ENCODE measurements at regions not wholly inside any gene's neighbourhood (a gene's known extent, or its start where the extent isn't known, plus 50 kb on each side); places are given as distances from the start of the nearest gene placed in this dataset.

- TF ChIP-seq ZFX (IDR thresholded peaks at IDR 0.05; ENCODE audit: borderline replicate concordance) (no peak), CTCF (IDR thresholded peaks at IDR 0.05) (no peak)
- no peak overlapping the region for H3K27ac ChIP-seq
These were observed 750.2 kb downstream of the IRX1 start for GRCh38 chr5:4345850-4346249.

- TF ChIP-seq ZFX (IDR thresholded peaks at IDR 0.05; ENCODE audit: borderline replicate concordance) (no peak), CTCF (IDR thresholded peaks at IDR 0.05) (no peak)
- no peak overlapping the region for H3K27ac ChIP-seq
These were observed 752.8 kb downstream of the IRX1 start for GRCh38 chr5:4348423-4348822.

- H3K27ac ChIP-seq: no peak overlapping the region
- no peak for TF ChIP-seq ZFX (IDR thresholded peaks at IDR 0.05; ENCODE audit: borderline replicate concordance)
These were observed 753.3 kb downstream of the IRX1 start for GRCh38 chr5:4348919-4349318.

- no peak for TF ChIP-seq CTCF (IDR thresholded peaks at IDR 0.05)
- TF ChIP-seq ZFX (IDR thresholded peaks at IDR 0.05; ENCODE audit: borderline replicate concordance): no peak
- no peak overlapping the region for H3K27ac ChIP-seq
These were observed 760.6 kb downstream of the IRX1 start for GRCh38 chr5:4356201-4356600.

GRCh38 chr5:4359847-4360246, 764.2 kb downstream of the IRX1 start:
- no peak for TF ChIP-seq ZFX (IDR thresholded peaks at IDR 0.05; ENCODE audit: borderline replicate concordance)
- TF ChIP-seq CTCF (IDR thresholded peaks at IDR 0.05): no peak
- no peak overlapping the region for H3K27ac ChIP-seq

GRCh38 chr5:4361753-4362152, 766.1 kb downstream of the IRX1 start:
- no peak for TF ChIP-seq CTCF (IDR thresholded peaks at IDR 0.05)
- no peak for TF ChIP-seq ZFX (IDR thresholded peaks at IDR 0.05; ENCODE audit: borderline replicate concordance)
- H3K27ac ChIP-seq: no peak overlapping the region

GRCh38 chr5:4362411-4362810, 766.8 kb downstream of the IRX1 start:
- no peak for TF ChIP-seq CTCF (IDR thresholded peaks at IDR 0.05)
- no peak for TF ChIP-seq ZFX (IDR thresholded peaks at IDR 0.05; ENCODE audit: borderline replicate concordance)
- no peak overlapping the region for H3K27ac ChIP-seq

GRCh38 chr5:4363045-4363444, 767.4 kb downstream of the IRX1 start:
- TF ChIP-seq ZFX (IDR thresholded peaks at IDR 0.05; ENCODE audit: borderline replicate concordance) (no peak), CTCF (IDR thresholded peaks at IDR 0.05) (no peak)
- no peak overlapping the region for H3K27ac ChIP-seq

Measured in 22Rv1 (cell line).